Suprapubic skin (tissue), 3 donors: ENCODE measurements at regions not wholly inside any gene's neighbourhood (a gene's known extent, or its start where the extent isn't known, plus 50 kb on each side); places are given as distances from the start of the nearest gene placed in this dataset.

Source experiments
- EP300 ChIP-seq: sonication (generic); formaldehyde crosslinking; IDR thresholded peaks from one replicate; pipeline ENCODE4 v1.6.1; 2017; ENCODE audit warnings: antibody characterized with exemption
- POLR2A ChIP-seq, 2 donors: fragments of 450-650 bp; IDR thresholded peaks; one replicate each; pipeline ENCODE4 v1.6.1; 2017; ENCODE audit warnings: antibody characterized with exemption in 2 of 2, mild to moderate bottlenecking in 2 of 2, moderate library complexity in 2 of 2
- TF ChIP-seq, protein P1 (sequence below), 2 donors: fragments of 200-600 bp in 1 of 2; fragments of 450-650 bp in 1 of 2; sonication (generic) in 1 of 2; IDR thresholded peaks; one replicate each; pipeline ENCODE4 v1.5.1; 2016 to 2019; ENCODE audit warnings: antibody characterized with exemption in 2 of 2, mild to moderate bottlenecking in 1 of 2, moderate library complexity in 1 of 2

- TF ChIP-seq, protein P1, sequence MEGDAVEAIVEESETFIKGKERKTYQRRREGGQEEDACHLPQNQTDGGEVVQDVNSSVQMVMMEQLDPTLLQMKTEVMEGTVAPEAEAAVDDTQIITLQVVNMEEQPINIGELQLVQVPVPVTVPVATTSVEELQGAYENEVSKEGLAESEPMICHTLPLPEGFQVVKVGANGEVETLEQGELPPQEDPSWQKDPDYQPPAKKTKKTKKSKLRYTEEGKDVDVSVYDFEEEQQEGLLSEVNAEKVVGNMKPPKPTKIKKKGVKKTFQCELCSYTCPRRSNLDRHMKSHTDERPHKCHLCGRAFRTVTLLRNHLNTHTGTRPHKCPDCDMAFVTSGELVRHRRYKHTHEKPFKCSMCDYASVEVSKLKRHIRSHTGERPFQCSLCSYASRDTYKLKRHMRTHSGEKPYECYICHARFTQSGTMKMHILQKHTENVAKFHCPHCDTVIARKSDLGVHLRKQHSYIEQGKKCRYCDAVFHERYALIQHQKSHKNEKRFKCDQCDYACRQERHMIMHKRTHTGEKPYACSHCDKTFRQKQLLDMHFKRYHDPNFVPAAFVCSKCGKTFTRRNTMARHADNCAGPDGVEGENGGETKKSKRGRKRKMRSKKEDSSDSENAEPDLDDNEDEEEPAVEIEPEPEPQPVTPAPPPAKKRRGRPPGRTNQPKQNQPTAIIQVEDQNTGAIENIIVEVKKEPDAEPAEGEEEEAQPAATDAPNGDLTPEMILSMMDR (IDR thresholded peaks at IDR 0.05), result no peak
- TF ChIP-seq POLR2A (IDR thresholded peaks at IDR 0.05) (no peak), EP300 (no peak)
These were observed 1619.0 kb upstream of the WWC1 start for GRCh38 chr5:166672431-166672830.
